Mesenchymal stem cell (in vitro differentiated cells and primary cell): ENCODE measurements at regions not wholly inside any gene's neighbourhood (a gene's known extent, or its start where the extent isn't known, plus 50 kb on each side); places are given as distances from the start of the nearest gene placed in this dataset.

Experiments
- DNase-seq: peaks from one replicate; pipeline ENCODE4 v3.0.0-alpha.2; 2013
- H2AFZ ChIP-seq: one replicate; pipeline ENCODE4 v1.6.1; 2013; ENCODE audit warnings: low read depth, mild to moderate bottlenecking, control low read depth, inconsistent platforms, low read length, moderate library complexity
- H2AK5ac ChIP-seq: 2 replicates; pipeline ENCODE4 v1.6.1; 2013; ENCODE audit warnings: low read length, moderate library complexity, mild to moderate bottlenecking, inconsistent platforms; ENCODE audit not compliant: severe bottlenecking
- H2BK120ac ChIP-seq: one replicate; pipeline ENCODE4 v1.6.1; 2013; ENCODE audit warnings: low read depth, mild to moderate bottlenecking, inconsistent platforms, low read length, moderate library complexity
- H2BK12ac ChIP-seq, 2 experiments: one replicate each; pipeline ENCODE4 v1.6.1; 2013; ENCODE audit warnings: inconsistent platforms in 2 of 2, low read length in 2 of 2, mild to moderate bottlenecking in 2 of 2, moderate library complexity in 2 of 2, control low read depth in 1 of 2
- H2BK15ac ChIP-seq: one replicate; pipeline ENCODE4 v1.6.1; 2013; ENCODE audit warnings: mild to moderate bottlenecking, low read depth, inconsistent platforms; ENCODE audit not compliant: poor library complexity, severe bottlenecking
- H2BK5ac ChIP-seq: 2 replicates; pipeline ENCODE4 v1.6.1; 2013; ENCODE audit warnings: low read depth, mild to moderate bottlenecking, low read length, control low read depth, inconsistent platforms; ENCODE audit not compliant: poor library complexity, severe bottlenecking
- H3K14ac ChIP-seq, 2 experiments: one replicate each; pipeline ENCODE4 v1.6.1; 2013; ENCODE audit warnings: inconsistent platforms in 2 of 2, low read length in 2 of 2, control low read depth in 1 of 2, mild to moderate bottlenecking in 1 of 2, moderate library complexity in 1 of 2
- H3K18ac ChIP-seq, 2 experiments: one replicate each; pipeline ENCODE4 v1.6.1; 2013; ENCODE audit warnings: inconsistent platforms in 2 of 2, low read length in 2 of 2, control low read depth in 1 of 2, low read depth in 1 of 2, mild to moderate bottlenecking in 1 of 2
- H3K23ac ChIP-seq, 2 experiments: one replicate each; pipeline ENCODE4 v1.6.1; 2013; ENCODE audit warnings: inconsistent platforms in 2 of 2, low read length in 2 of 2, mild to moderate bottlenecking in 2 of 2, moderate library complexity in 2 of 2, control low read depth in 1 of 2
- H3K27ac ChIP-seq: 2 replicates; pipeline ENCODE4 v1.5.1; 2013; ENCODE audit warnings: mild to moderate bottlenecking, moderate library complexity, low read length, control low read depth, inconsistent platforms; ENCODE audit not compliant: poor library complexity, severe bottlenecking
- H3K27me3 ChIP-seq, 2 experiments: 2 replicates each; pipeline versions ENCODE4 v1.6.1 to v1.7.0; 2013; ENCODE audit warnings: low read length in 2 of 2, mild to moderate bottlenecking in 2 of 2, moderate library complexity in 2 of 2, control low read depth in 1 of 2, inconsistent platforms in 1 of 2; ENCODE audit not compliant: control insufficient read depth in 1 of 2, insufficient read depth in 1 of 2
- H3K36me3 ChIP-seq, 2 experiments: 2 replicates each; pipeline versions ENCODE4 v1.6.1 to v1.7.0; 2013; ENCODE audit warnings: low read length in 2 of 2, control low read depth in 1 of 2, inconsistent platforms in 1 of 2, low read depth in 1 of 2, mild to moderate bottlenecking in 1 of 2; ENCODE audit not compliant: insufficient read depth in 2 of 2, control insufficient read depth in 1 of 2
- H3K4ac ChIP-seq, 2 experiments: one replicate each; pipeline ENCODE4 v1.6.1; 2013; ENCODE audit warnings: inconsistent platforms in 2 of 2, low read length in 2 of 2, mild to moderate bottlenecking in 2 of 2, moderate library complexity in 2 of 2, control low read depth in 1 of 2, low read depth in 1 of 2
- H3K4me1 ChIP-seq: 2 replicates; pipeline ENCODE4 v1.6.1; 2013; ENCODE audit warnings: low read depth, low read length, control low read depth; ENCODE audit not compliant: control insufficient read depth, insufficient read depth
- H3K4me2 ChIP-seq: 2 replicates; pipeline ENCODE4 v1.6.1; 2013; ENCODE audit warnings: low read length, mild to moderate bottlenecking, inconsistent platforms; ENCODE audit not compliant: poor library complexity, severe bottlenecking
- H3K4me3 ChIP-seq, 2 experiments: 2 replicates each; pipeline versions ENCODE4 v1.5.1 to v1.7.0; 2013; ENCODE audit warnings: low read length in 2 of 2, mild to moderate bottlenecking in 2 of 2, control low read depth in 1 of 2, low read depth in 1 of 2; ENCODE audit not compliant: insufficient read depth in 1 of 2
- H3K79me1 ChIP-seq: replicated peaks from 2 replicates; pipeline ENCODE4 v1.6.1; 2013; ENCODE audit warnings: mild to moderate bottlenecking, control low read depth, low read length, inconsistent platforms; ENCODE audit not compliant: poor library complexity, severe bottlenecking
- H3K9ac ChIP-seq: 2 replicates; pipeline ENCODE4 v1.7.0; 2013; ENCODE audit warnings: mild to moderate bottlenecking, low read length, moderate library complexity
- H3K9me3 ChIP-seq: 2 replicates; pipeline ENCODE4 v1.7.0; 2013; ENCODE audit warnings: mild to moderate bottlenecking, low read length; ENCODE audit not compliant: control insufficient read depth
- H4K8ac ChIP-seq: one replicate; pipeline ENCODE4 v1.6.1; 2013; ENCODE audit warnings: inconsistent platforms, mild to moderate bottlenecking, low read length, moderate library complexity
- H4K91ac ChIP-seq: one replicate; pipeline ENCODE4 v1.6.1; 2013; ENCODE audit warnings: mild to moderate bottlenecking, low read length, inconsistent platforms
- WGBS: methylation state at CpG from one replicate; pipeline ENCODE4 v1.1.7; 2013; ENCODE audit warnings: mixed read lengths; 5-methylcytosine and 5-hydroxymethylcytosine counted together

DNA sequence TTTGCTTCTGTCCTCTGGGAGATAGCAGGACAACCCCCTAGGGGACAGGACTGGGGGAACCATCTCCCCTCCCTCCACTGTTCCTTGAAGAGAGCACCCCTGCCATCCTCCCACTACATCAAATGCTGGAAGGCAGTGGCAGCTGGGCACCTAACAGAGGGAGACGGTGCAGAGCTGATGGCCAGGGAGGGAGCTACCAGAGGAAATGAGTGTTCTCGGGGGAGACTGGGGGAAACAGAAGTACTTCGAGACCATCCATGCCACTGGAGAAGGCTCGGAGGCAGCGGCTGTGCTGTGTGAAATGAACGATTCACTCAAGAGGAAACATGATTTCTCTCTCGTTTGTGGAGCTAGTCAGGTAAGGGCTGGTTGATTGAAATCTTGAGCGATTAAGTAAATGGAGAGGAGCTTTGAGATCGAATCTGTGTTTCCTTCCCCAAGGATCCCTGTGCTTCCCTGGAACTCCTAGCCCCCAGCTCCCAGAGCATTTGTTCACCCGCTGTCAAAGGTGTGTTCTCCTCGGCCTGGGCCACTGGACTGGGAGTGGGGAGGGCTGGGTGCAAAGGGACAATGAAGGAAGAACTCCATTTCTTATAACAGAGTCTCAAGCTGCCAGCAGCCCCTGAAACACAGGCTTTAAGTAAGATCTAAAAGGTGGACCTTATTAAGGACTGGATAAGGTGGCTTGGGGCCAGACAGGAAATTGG lies 261.3 kb upstream of the MOCS1 start:
- H2BK120ac ChIP-seq: no peak overlapping the region
- H2AFZ ChIP-seq: no peak overlapping the region
- no peaks in the 10 kb centered on the region for H3K79me1 ChIP-seq
- no peak overlapping the region for H2BK12ac ChIP-seq
- H3K27ac ChIP-seq: no peak overlapping the region
- DNase-seq: no peak
- no peak overlapping the region for H3K18ac ChIP-seq
- no peak overlapping the region for H3K4ac ChIP-seq
- no peak overlapping the region for H3K4me3 ChIP-seq
- no peak overlapping the region for H2BK15ac ChIP-seq
- no peak overlapping the region for H2BK5ac ChIP-seq
- H3K4me1 ChIP-seq: no peaks in the 10 kb centered on the region
- no peak overlapping the region for H2AK5ac ChIP-seq
- 86% methylated on average over 11 of the region's 11 CpGs for WGBS
- H3K23ac ChIP-seq: no peak overlapping the region
- no peak overlapping the region for H3K4me2 ChIP-seq
- H4K91ac ChIP-seq: no peak overlapping the region
- H3K9me3 ChIP-seq: no peaks in the 10 kb centered on the region
- no peak overlapping the region for H3K9ac ChIP-seq
- H3K27me3 ChIP-seq: peaks cover 0 to 3% of the 10 kb centered on the region in 2 experiments
- no peaks in the 10 kb centered on the region for H3K36me3 ChIP-seq
- H3K14ac ChIP-seq: no peak overlapping the region
- H4K8ac ChIP-seq: no peak overlapping the region

DNA sequence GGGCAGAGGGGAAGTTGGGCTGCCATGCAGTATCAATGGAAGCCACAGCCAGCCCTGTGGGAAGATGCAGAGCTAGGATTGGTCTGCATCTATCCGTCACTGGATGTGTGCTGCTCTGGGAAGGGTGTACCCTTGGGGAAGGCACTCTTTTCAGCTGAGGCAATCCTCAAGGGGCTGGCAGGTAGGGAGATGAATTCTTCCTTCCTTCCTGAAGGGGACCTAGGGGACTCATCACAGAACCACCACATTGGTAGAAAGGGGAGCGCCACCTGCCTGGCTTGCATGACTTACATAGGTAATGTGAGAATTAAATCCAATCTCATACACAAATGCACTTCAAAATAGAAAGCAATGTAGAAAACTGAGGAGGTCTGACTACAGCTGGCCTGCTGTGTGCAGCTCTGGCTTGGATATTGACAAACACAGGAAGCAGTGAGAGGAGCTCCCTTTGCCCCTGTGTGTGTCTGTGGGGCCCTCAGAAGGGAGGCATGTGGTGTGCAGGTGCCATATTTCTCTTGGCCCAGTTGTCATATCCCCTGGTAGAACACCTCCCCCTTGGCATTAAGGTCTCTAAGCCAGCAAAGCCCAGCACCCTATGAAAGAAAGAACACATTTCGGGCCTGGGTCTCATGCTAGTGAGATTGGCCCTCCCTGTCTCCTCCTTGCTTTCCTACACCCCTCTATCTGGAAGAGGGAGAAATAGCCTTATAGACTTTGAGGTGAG lies 260.3 kb upstream of the MOCS1 start:
- Histone ChIP-seq H2BK5ac (no peak overlapping the region), H3K14ac (no peak overlapping the region), H2BK15ac (no peak overlapping the region), H3K4me3 (no peak overlapping the region), H3K4me1 (no peaks in the 10 kb centered on the region), H3K4me2 (no peak overlapping the region), H3K23ac (no peak overlapping the region), H2BK120ac (no peak overlapping the region), H3K9me3 (no peaks in the 10 kb centered on the region), H2AK5ac (no peak overlapping the region), H3K18ac (no peak overlapping the region), H3K27me3 (peaks cover 0 to 3% of the 10 kb centered on the region in 2 experiments), H4K91ac (no peak overlapping the region), H3K27ac (no peak overlapping the region), H3K36me3 (no peaks in the 10 kb centered on the region), H3K4ac (no peak overlapping the region), H3K79me1 (no peaks in the 10 kb centered on the region), H4K8ac (no peak overlapping the region), H2AFZ (no peak overlapping the region), H2BK12ac (no peak overlapping the region), H3K9ac (no peak overlapping the region)
- WGBS: 83% methylated on average over 1 of the region's 3 CpGs
- DNase-seq: no peak

DNA sequence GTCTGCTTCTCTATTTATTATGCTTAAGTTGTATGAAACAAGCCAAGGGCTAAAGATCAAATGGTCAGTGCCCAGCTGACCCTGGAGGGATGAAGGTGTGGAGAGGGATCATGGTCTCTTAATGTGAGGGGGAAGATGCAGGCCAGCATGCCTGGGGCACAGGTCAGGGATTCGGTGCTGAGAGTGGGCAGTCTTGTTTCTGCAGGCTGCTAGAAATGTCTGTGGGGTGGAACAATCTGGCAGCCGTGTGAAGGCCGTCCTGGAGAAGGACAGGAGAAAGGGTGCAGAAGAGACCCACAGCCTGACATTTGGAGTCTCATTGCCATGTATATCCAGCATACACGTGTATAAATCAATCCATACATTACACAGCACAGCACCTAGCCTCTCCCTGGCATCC lies 258.3 kb upstream of the MOCS1 start:
- Histone ChIP-seq H3K18ac (no peak overlapping the region), H2BK15ac (no peak overlapping the region), H3K36me3 (no peaks in the 10 kb centered on the region), H3K79me1 (no peaks in the 10 kb centered on the region), H3K23ac (no peak overlapping the region), H3K9ac (no peak overlapping the region), H4K8ac (no peak overlapping the region), H3K27me3 (no peaks in the 10 kb centered on the region), H3K4me2 (no peak overlapping the region), H2BK120ac (no peak overlapping the region), H3K14ac (no peak overlapping the region), H2AFZ (no peak overlapping the region), H2BK5ac (no peak overlapping the region), H2AK5ac (no peak overlapping the region), H2BK12ac (no peak overlapping the region), H3K4me1 (no peaks in the 10 kb centered on the region), H3K4ac (no peak overlapping the region), H3K4me3 (no peak overlapping the region), H3K27ac (no peak overlapping the region), H4K91ac (no peak overlapping the region), H3K9me3 (no peaks in the 10 kb centered on the region)
- WGBS: 70% methylated on average over 3 of the region's 4 CpGs
- DNase-seq: no peak

DNA sequence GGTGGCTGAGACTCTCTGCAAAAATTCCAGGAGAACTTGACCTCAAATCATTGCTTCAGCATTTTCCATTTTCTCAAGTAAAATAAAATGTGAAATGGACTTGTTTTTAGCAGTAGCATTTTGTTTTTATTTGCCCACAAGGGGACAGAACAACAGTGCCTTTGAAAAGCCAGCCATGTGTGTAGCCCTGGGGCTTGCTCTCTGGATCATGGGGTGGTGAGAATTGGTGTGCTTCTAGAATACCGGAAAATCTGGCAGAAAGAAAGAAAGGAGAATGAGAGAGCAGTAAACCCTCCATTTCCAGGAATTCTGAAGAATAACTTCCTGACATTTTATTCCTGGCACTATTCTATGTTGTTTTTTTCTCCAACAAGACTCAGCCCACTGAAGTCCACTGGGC lies 254.7 kb upstream of the MOCS1 start:
- H3K4me2 ChIP-seq: no peak overlapping the region
- no peak overlapping the region for H3K4ac ChIP-seq
- H2BK5ac ChIP-seq: no peak overlapping the region
- no peak overlapping the region for H2BK120ac ChIP-seq
- no CpG with 5 or more reads among the region's 1 CpG for WGBS
- H3K4me1 ChIP-seq: no peaks in the 10 kb centered on the region
- H3K9ac ChIP-seq: no peak overlapping the region
- H3K23ac ChIP-seq: no peak overlapping the region
- no peak overlapping the region for H4K91ac ChIP-seq
- H3K4me3 ChIP-seq: no peak overlapping the region
- H2AFZ ChIP-seq: no peak overlapping the region
- H4K8ac ChIP-seq: no peak overlapping the region
- H3K14ac ChIP-seq: no peak overlapping the region
- no peaks in the 10 kb centered on the region for H3K36me3 ChIP-seq
- DNase-seq: no peak
- peaks cover 7% of the 10 kb centered on the region for H3K9me3 ChIP-seq
- no peak overlapping the region for H2AK5ac ChIP-seq
- H2BK15ac ChIP-seq: no peak overlapping the region
- no peak overlapping the region for H3K18ac ChIP-seq
- H2BK12ac ChIP-seq: no peak overlapping the region
- no peak overlapping the region for H3K27ac ChIP-seq
- no peaks in the 10 kb centered on the region for H3K79me1 ChIP-seq
- H3K27me3 ChIP-seq: no peaks in the 10 kb centered on the region
